NCI-H2029 treated with DMSO at 0.1 percent for 48 hours (cell line): ENCODE measurements at regions not wholly inside any gene's neighbourhood (a gene's known extent, or its start where the extent isn't known, plus 50 kb on each side); places are given as distances from the start of the nearest gene placed in this dataset.

Source experiments
- DNase-seq: peaks from one replicate; lab custom pipeline; 2025; lab: John Stamatoyannopoulos, UW

GRCh38 chr3:84066915-84067314, 891.9 kb upstream of the CADM2 start:
- DNase-seq, result no peak

GRCh38 chr3:84073664-84074063, 885.1 kb upstream of the CADM2 start:
- DNase-seq, result no peak

- no peak for DNase-seq
These were observed 884.0 kb upstream of the CADM2 start for GRCh38 chr3:84074767-84075166.

- DNase-seq, result no peak
These were observed 881.3 kb upstream of the CADM2 start for GRCh38 chr3:84077479-84077878.

- DNase-seq, result no peak
These were observed 876.1 kb upstream of the CADM2 start for GRCh38 chr3:84082726-84083125.

GRCh38 chr3:84092907-84093306, 865.9 kb upstream of the CADM2 start:
- DNase-seq, result no peak

GRCh38 chr3:84096188-84096587, 862.6 kb upstream of the CADM2 start:
- DNase-seq, result no peak

GRCh38 chr3:84100861-84101260, 857.9 kb upstream of the CADM2 start:
- no peak for DNase-seq

- no peak for DNase-seq
These were observed 850.3 kb upstream of the CADM2 start for GRCh38 chr3:84108442-84108971.

GRCh38 chr3:84109911-84110310, 848.9 kb upstream of the CADM2 start:
- no peak for DNase-seq

GRCh38 chr3:84110787-84111186, 848.0 kb upstream of the CADM2 start:
- no peak for DNase-seq

GRCh38 chr3:84125201-84125721, 833.5 kb upstream of the CADM2 start:
- no peak for DNase-seq

- no peak for DNase-seq
These were observed 833.0 kb upstream of the CADM2 start for GRCh38 chr3:84125760-84126159.

- no peak for DNase-seq
These were observed 832.6 kb upstream of the CADM2 start for GRCh38 chr3:84126160-84126559.

- DNase-seq, result no peak
These were observed 830.8 kb upstream of the CADM2 start for GRCh38 chr3:84128024-84128423.

- DNase-seq, result no peak
These were observed 822.4 kb upstream of the CADM2 start for GRCh38 chr3:84136425-84136824.

GRCh38 chr3:84140631-84141030, 818.2 kb upstream of the CADM2 start:
- DNase-seq, result no peak

GRCh38 chr3:84141571-84141970, 817.2 kb upstream of the CADM2 start:
- no peak for DNase-seq

GRCh38 chr3:84165328-84165727, 793.5 kb upstream of the CADM2 start:
- DNase-seq, result no peak

- no peak for DNase-seq
These were observed 783.3 kb upstream of the CADM2 start for GRCh38 chr3:84175449-84175848.

GRCh38 chr3:84184937-84185336, 773.9 kb upstream of the CADM2 start:
- no peak for DNase-seq

- no peak for DNase-seq
These were observed 764.8 kb upstream of the CADM2 start for GRCh38 chr3:84194029-84194428.

- DNase-seq, result no peak
These were observed 749.3 kb upstream of the CADM2 start for GRCh38 chr3:84209474-84209873.

GRCh38 chr3:84223512-84223911, 735.3 kb upstream of the CADM2 start:
- no peak for DNase-seq

GRCh38 chr3:84224262-84224661, 734.5 kb upstream of the CADM2 start:
- no peak for DNase-seq
